Motor neuron (in vitro differentiated cells): ENCODE measurements at regions not wholly inside any gene's neighbourhood (a gene's known extent, or its start where the extent isn't known, plus 50 kb on each side); places are given as distances from the start of the nearest gene placed in this dataset.

Experiments used
- ATAC-seq, 8 experiments: fragments of 200-7000 bp; cut with Tn5 transposase; replicated peaks in 6 of 8; 2 replicates each; pipeline ENCODE4 v1.8.0; 2021; ENCODE audit warnings: mild to moderate bottlenecking in 8 of 8, moderate library complexity in 8 of 8
- H3K27ac ChIP-seq, 2 donors: fragments of 250-450 bp; sonication (Bioruptor Pico); 2 replicates each; pipeline ENCODE4 v1.9.0; 2021; ENCODE audit warnings: antibody characterized with exemption in 2 of 2, mild to moderate bottlenecking in 2 of 2, moderate library complexity in 1 of 2
- H3K4me1 ChIP-seq, 2 donors: fragments of 250-450 bp; sonication (Bioruptor Pico); replicated peaks in 1 of 2; 2 replicates each; pipeline ENCODE4 v1.6.1; 2021; ENCODE audit warnings: antibody characterized with exemption in 2 of 2, mild to moderate bottlenecking in 2 of 2, moderate library complexity in 1 of 2
- H3K4me3 ChIP-seq, 5 donors: fragments of 250-450 bp; sonication (Bioruptor Pico); 2 replicates each; pipeline ENCODE4 v1.9.0; 2021; ENCODE audit warnings: antibody characterized with exemption in 5 of 5, mild to moderate bottlenecking in 5 of 5, moderate library complexity in 4 of 5
- WGBS, 10 experiments: fragments of 450-650 bp; shearing (Covaris generic); methylation state at CpG; one replicate each; pipeline ENCODE4 v1.0.0; 2022; 5-methylcytosine and 5-hydroxymethylcytosine counted together
- in situ Hi-C, 9 experiments: fragments of 400-800 bp; cut with MboI; loops; one replicate each; pipeline ENCODE4 v1.15.0; 2021; ENCODE audit warnings: low sequenced_read_pairs in 9 of 9, low pct_unique_long_range_greater_than_20kb in 2 of 9; ENCODE audit not compliant: unreplicated experiment in 9 of 9

DNA sequence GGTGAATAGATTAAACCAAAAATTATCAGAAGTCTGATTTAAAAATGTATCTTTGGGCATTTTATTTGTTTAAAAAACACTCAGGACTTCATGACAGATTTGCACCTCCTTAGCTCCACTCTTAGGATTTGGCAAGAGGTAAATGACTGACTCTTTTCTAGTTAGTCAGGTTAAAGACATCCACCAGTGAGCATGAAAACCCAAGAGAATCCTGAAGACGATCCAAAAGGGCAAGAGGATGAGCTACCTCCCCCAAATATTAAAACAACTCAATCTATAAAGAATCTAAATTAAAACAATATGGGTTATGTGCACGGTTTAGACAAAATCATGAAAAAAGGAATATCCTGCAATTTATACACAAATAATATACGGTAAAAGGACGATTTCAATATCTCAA lies 89.4 kb upstream of the OPRM1 start:
- ATAC-seq = no peak
- Histone ChIP-seq H3K4me1 (peaks cover 0 to 7% of the 10 kb centered on the region in 2 donors), H3K27ac (no peak overlapping the region), H3K4me3 (no peak overlapping the region)
- in situ Hi-C loops = loop anchor here in 1 of 9 experiments (25.0 kb wide), 1 partner anchor 712 kb away; no protein-coding TSS in a partner anchor
- WGBS, 10 experiments = 8 to 83% (median 46%) methylated on average over 1 to 4 of the region's 4 CpGs

DNA sequence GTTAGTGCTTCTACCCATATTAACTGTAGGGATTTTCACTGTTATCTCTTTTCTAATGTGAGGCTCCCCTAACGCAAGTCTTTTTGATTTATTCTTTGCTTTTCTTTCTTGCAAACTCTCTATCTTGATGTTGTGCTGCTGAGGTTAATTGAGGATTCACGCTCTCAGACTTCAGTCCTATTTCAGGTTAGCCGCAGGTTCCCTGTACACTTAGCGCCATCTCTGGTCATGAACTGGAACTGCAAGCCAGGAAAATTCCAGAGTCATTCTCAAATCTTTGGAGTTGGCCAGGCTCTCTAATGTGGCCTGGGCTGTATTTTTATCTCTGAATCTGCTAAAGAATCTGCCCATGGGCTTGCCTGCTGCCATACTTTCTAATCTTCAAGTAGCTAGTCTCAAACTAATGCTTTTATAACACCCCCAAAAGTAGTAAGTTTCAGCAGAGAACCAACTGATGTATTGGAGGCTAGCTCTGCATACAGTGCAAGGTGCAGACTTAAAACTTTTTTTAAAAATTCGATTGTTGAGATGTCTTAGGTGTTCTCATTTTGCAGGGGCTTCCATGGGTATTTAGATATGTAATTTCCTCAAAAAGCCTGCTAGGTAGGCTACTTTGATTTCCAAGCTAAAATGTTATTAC lies 91.1 kb upstream of the OPRM1 start:
- in situ Hi-C loops = no loop called here
- peak; percentile 27 to 63 (median 46) for ATAC-seq
- H3K4me3 ChIP-seq = no peak overlapping the region
- WGBS, 10 experiments = 10 to 31% (median 20%) methylated on average over 2 to 5 of the region's 5 CpGs
- no peak overlapping the region for H3K27ac ChIP-seq
- H3K4me1 ChIP-seq = peaks cover 0 to 18% of the 10 kb centered on the region in 2 donors

- H3K27ac ChIP-seq = no peak overlapping the region
- in situ Hi-C loops = no loop called here
- WGBS, 10 experiments = 33 to 100% (median 49%) methylated on average over 1 to 3 of the region's 3 CpGs; no CpG with 5 or more reads in 2 of the 10 experiments
- no peak overlapping the region for H3K4me3 ChIP-seq
- ATAC-seq = peak in 4 of 8 experiments; percentile 16 to 45 (median 38)
- peaks cover 0 to 18% of the 10 kb centered on the region in 2 donors for H3K4me1 ChIP-seq
These were observed 94.8 kb upstream of the OPRM1 start for GRCh38 chr6:153944201-153944600.

DNA sequence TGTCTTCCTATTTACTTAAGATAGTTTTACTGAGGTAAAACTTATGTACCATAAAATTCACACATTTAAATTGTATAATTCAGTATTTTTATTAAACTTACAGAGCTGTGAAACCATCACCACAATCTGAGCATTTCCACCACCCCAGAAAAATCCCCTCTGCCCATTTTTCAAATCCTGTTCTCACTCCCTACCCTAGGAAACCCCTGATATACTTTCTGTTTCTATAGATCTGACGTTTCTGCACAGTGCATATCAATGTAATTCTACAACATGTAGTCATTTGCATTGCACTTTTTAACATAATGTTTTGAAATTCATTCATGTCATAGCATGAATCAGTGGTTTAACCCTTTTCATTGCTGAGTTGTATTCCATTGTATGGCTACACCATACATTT lies 96.7 kb upstream of the OPRM1 start:
- Histone ChIP-seq H3K4me3 (no peak overlapping the region), H3K4me1 (peaks cover 0 to 16% of the 10 kb centered on the region in 2 donors)
- no peak for ATAC-seq

DNA sequence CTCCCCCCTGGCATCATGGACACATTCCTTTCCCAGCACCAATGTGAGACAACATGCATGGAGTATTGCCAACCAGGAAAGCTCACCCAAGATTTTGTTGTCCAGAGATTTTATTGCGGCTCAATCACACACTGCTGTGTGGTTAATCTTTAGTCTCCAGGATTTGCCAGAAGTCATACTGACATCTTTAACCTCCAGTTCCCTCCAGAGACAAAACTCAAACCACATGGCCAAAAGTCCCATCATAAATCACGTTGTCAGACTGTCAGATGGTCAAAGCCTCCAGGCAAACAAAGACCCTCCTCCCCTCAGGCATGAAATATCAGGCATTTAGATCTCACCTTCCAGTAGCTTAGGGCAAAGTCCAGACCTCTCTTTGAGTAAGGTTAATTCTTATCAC lies 97.3 kb upstream of the OPRM1 start:
- WGBS, 10 experiments = 0 to 100% (median 60%) methylated on average over 1 to 2 of the region's 2 CpGs; no CpG with 5 or more reads in 3 of the 10 experiments
- Histone ChIP-seq H3K4me1 (peaks cover 0 to 16% of the 10 kb centered on the region in 2 donors), H3K27ac (no peak overlapping the region), H3K4me3 (no peak overlapping the region)
- no peak for ATAC-seq
- in situ Hi-C loops = no loop called here

More for the DNA sequence above, 96.7 kb upstream of the OPRM1 start:
- in situ Hi-C loops = no loop called here
- WGBS, 10 experiments = 0 to 92% (median 45%) methylated on average over 1 of the region's 1 CpG; no CpG with 5 or more reads in 2 of the 10 experiments
- no peak overlapping the region for H3K27ac ChIP-seq

GRCh38 chr6:153938876-153939275 lies 100.2 kb upstream of the OPRM1 start:
- ATAC-seq = no peak
- H3K4me1 ChIP-seq = peaks cover 0 to 5% of the 10 kb centered on the region in 2 donors
- H3K27ac ChIP-seq = no peak overlapping the region
- H3K4me3 ChIP-seq = no peak overlapping the region
- 0 to 100% (median 67%) methylated on average over 1 to 10 of the region's 10 CpGs for WGBS, 10 experiments
- in situ Hi-C loops = no loop called here

DNA sequence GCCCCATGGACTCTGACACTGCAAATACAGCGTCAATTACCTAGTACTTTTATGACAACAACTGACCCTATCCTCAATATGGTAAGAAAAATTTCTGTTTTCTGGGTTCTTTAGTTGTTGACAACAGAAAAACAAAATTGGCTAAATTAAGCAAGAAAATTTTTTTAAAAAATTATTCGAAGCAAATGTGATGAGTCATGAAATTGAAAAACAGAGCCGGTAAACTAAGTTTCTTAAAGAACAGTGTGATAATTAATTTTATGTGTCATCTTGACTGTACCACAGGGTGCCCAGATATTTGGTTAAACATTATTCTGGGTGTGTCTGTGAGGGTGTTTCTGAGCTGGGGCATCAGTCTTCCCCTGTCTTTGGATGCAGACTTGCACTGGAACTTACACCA lies 107.6 kb upstream of the OPRM1 start:
- in situ Hi-C loops = no loop called here
- no peak for ATAC-seq
- WGBS, 10 experiments = 0 to 100% (median 80%) methylated on average over 1 to 3 of the region's 3 CpGs; no CpG with 5 or more reads in 1 of the 10 experiments

DNA sequence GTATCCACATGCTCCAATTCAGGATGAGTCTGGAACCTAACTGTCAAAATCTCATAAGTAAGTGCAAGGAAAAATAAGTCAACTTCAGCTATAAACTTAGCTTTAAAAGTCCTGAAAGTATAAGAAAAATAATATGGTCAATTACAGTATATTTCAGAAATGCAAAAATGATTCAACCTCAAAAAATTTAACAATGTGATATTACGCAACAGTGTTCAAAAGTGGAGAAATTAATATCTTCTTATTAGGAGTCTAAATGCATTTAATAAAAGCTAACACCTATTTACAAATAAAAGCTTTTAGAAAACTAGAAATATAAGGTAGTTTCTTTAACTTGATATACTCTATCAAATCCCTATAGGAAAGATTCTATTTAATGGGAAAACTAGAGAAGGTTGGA lies 111.2 kb upstream of the OPRM1 start:
- H3K4me3 ChIP-seq = no peak overlapping the region
- no peak for ATAC-seq
- no peaks in the 10 kb centered on the region for H3K4me1 ChIP-seq
- in situ Hi-C loops = no loop called here
- no peak overlapping the region for H3K27ac ChIP-seq
- 55 to 100% (median 89%) methylated on average over 1 of the region's 1 CpG; no CpG with 5 or more reads in 2 of the 10 experiments for WGBS, 10 experiments

More for the DNA sequence above, 107.6 kb upstream of the OPRM1 start:
- Histone ChIP-seq H3K4me3 (no peak overlapping the region), H3K27ac (no peak overlapping the region), H3K4me1 (no peaks in the 10 kb centered on the region)

DNA sequence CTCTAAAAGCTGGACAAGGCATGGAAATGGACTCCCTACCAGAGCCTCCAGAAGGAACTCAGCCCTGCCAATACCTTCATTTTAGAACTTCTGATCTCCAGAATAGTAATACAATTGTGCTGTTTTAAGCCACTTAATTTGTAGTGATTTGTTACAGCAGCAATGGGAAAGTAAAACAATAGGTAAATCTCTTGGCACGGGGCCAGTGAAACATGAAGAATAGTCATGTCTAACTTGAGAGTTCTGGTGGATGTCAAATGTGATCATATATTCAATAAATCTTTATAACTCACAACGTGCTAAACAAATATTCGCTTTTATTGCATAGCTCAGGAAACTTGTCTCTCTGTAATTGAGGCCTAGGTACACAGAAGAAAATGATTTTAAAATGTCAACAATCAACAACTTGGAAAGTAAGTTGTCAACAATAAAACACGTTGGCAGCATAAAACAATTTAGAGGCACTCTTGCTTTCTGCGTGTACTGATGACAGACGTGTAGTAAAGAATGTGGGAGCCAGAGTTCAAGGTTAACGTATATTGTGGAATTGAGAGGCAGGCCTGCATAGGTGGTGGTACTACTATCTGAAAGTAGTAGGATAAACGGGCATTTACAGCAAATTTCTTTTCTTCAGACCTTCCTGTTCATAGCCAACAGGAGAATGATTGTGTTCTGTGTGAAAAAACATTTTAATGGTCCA lies 140.5 kb upstream of the OPRM1 start:
- in situ Hi-C loops = no loop called here
- Histone ChIP-seq H3K27ac (no peak overlapping the region), H3K4me3 (no peak overlapping the region), H3K4me1 (no peaks in the 10 kb centered on the region)
- WGBS, 10 experiments = 6 to 89% (median 56%) methylated on average over 1 to 8 of the region's 8 CpGs
- ATAC-seq = no peak

- Histone ChIP-seq H3K27ac (no peak overlapping the region), H3K4me1 (no peaks in the 10 kb centered on the region), H3K4me3 (no peak overlapping the region)
- in situ Hi-C loops = no loop called here
- ATAC-seq = no peak
These were observed 156.6 kb upstream of the OPRM1 start for GRCh38 chr6:153882411-153882810.

GRCh38 chr6:153873541-153873940 lies 165.5 kb upstream of the OPRM1 start:
- Histone ChIP-seq H3K4me1 (no peaks in the 10 kb centered on the region), H3K27ac (no peak overlapping the region), H3K4me3 (no peak overlapping the region)
- 0 to 100% (median 83%) methylated on average over 1 to 3 of the region's 3 CpGs for WGBS, 10 experiments
- no peak for ATAC-seq
- in situ Hi-C loops = no loop called here

DNA sequence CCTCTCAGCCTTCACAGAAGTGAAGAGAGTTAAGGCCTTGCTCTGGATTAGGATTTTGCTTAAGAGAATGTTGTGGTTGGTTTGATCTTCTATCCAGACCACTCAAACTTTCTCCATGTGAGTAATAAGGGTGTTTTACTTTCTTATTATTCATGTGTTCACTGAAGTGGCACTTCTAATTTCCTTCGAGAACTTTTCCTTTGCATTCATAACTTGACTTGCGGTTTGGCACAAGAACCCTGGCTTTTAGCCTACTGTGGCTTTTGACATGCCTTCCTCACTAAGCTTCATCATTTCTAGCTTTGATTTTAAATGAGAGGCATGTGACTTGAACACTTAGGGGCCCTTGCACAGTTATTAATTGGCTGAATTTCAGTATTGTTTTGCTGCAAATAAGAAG lies 166.1 kb upstream of the OPRM1 start:
- Histone ChIP-seq H3K27ac (no peak overlapping the region), H3K4me1 (no peaks in the 10 kb centered on the region), H3K4me3 (no peak overlapping the region)
- in situ Hi-C loops = no loop called here
- WGBS, 10 experiments = 0 to 100% (median 45%) methylated on average over 1 to 2 of the region's 2 CpGs; no CpG with 5 or more reads in 2 of the 10 experiments
- no peak for ATAC-seq

DNA sequence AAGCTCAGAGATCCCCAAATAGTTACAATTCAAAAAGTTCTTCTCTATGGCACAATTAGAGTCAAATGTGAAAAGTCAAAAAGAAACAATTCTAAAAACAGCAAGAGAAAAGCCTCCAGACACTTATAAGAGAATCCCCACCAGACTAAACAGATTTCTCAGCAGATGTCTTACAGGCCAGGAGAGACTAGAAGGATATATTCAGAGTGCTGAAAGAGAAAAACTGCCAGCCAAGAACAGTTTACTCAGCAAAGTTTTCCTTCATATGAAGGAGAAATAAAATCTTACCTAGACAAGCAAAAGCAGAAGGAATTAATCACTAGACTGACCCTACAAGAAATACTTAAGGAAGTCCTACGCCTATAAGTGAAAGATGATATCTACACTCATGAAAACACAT lies 176.1 kb upstream of the OPRM1 start:
- no peak for ATAC-seq
- 0 to 100% (median 80%) methylated on average over 1 of the region's 1 CpG; no CpG with 5 or more reads in 1 of the 10 experiments for WGBS, 10 experiments
- Histone ChIP-seq H3K4me3 (no peak overlapping the region), H3K4me1 (no peaks in the 10 kb centered on the region), H3K27ac (no peak overlapping the region)
- in situ Hi-C loops = no loop called here

GRCh38 chr6:153862139-153862538 lies 176.9 kb upstream of the OPRM1 start:
- H3K27ac ChIP-seq = no peak overlapping the region
- no peak overlapping the region for H3K4me3 ChIP-seq
- ATAC-seq = no peak
- in situ Hi-C loops = no loop called here
- no peaks in the 10 kb centered on the region for H3K4me1 ChIP-seq
